ENCODE measurements at regions not wholly inside any gene's neighbourhood (a gene's known extent, or its start where the extent isn't known, plus 50 kb on each side); places are given as distances from the start of the nearest gene placed in this dataset.

DNA sequence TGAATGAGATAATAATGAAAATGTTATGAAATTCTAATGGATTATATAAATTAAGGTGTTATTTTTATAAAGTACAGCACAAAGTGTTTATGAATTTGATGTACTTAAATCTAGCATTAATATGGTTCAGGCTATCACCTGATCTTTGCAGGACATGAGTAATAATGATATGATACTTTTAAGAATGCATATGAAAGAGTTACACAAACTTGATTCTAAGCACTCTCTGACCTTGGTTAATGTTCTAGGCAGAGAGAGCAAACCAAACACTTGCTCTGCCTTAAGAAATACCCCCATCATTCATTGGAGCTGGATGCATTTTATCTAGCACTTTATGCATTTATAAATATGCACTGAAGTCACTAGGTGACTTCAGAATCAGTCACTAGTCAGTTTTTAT, 942.2 kb upstream of the CDH8 start:
- no peaks in the 10 kb centered on the region for H3K27me3 ChIP-seq (ENCODE audit: insufficient read depth, low read length)
- no peak overlapping the region for H2AFZ ChIP-seq (ENCODE audit: low read length, unreplicated experiment)
- H3K4me3 ChIP-seq (ENCODE audit: low read depth, low read length), result no peak overlapping the region
- H3K79me2 ChIP-seq (ENCODE audit: control insufficient read depth, insufficient read depth, low read length, unreplicated experiment), result no peaks in the 10 kb centered on the region
- no peak overlapping the region for H3K27ac ChIP-seq (ENCODE audit: low read depth, low read length)
- H3K36me3 ChIP-seq (ENCODE audit: insufficient read depth, low read length), result no peaks in the 10 kb centered on the region
- no peaks in the 10 kb centered on the region for H3K4me1 ChIP-seq (ENCODE audit: control insufficient read depth, insufficient read depth, low read length, unreplicated experiment)

DNA sequence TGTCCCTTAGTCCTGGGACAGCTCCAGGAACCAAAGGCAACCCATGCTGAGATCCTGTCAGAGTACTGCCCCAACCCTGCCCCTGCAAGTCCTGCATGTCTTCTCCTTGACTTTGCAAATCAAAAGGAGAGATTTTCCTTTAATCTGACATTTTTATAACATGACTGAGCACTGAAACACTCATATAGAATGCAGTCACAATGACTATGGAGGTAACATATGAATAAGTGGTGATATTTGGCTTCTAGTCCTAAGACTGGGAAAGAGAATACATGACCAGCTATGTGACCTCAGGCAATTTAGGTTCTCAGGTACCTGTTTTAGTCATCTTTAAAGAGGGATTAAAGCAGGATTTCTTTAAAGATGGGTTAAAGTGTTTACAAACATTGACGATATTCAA, 941.6 kb upstream of the CDH8 start:
- Histone ChIP-seq H2AFZ (ENCODE audit: low read length, unreplicated experiment) (no peak overlapping the region), H3K4me1 (ENCODE audit: control insufficient read depth, insufficient read depth, low read length, unreplicated experiment) (no peaks in the 10 kb centered on the region), H3K27me3 (ENCODE audit: insufficient read depth, low read length) (no peaks in the 10 kb centered on the region), H3K4me3 (ENCODE audit: low read depth, low read length) (no peak overlapping the region), H3K79me2 (ENCODE audit: control insufficient read depth, insufficient read depth, low read length, unreplicated experiment) (no peaks in the 10 kb centered on the region), H3K36me3 (ENCODE audit: insufficient read depth, low read length) (no peaks in the 10 kb centered on the region), H3K27ac (ENCODE audit: low read depth, low read length) (no peak overlapping the region)

DNA sequence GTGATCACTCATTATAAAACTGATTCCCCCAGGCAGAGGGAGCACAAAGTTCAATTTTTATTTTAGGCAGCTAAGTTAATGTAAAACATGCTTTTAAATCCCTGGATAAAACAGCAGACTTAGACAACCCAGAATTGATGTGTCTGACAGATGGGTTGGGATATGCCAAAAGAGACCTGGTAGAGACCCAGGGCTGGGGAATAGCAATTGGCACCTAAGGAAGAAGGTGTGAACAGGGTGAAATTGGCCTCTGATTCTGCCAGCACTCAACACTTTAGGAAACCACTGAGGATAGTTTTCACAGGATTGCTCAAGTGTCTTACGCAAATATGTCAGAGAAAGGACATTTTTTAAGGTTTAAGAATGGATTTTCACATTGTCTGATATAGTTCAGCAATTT, 938.2 kb upstream of the CDH8 start:
- no peak overlapping the region for H2AFZ ChIP-seq (ENCODE audit: low read length, unreplicated experiment)
- H3K27ac ChIP-seq (ENCODE audit: low read depth, low read length), result no peak overlapping the region
- no peaks in the 10 kb centered on the region for H3K36me3 ChIP-seq (ENCODE audit: insufficient read depth, low read length)
- H3K79me2 ChIP-seq (ENCODE audit: control insufficient read depth, insufficient read depth, low read length, unreplicated experiment), result no peaks in the 10 kb centered on the region
- no peaks in the 10 kb centered on the region for H3K4me1 ChIP-seq (ENCODE audit: control insufficient read depth, insufficient read depth, low read length, unreplicated experiment)
- no peak overlapping the region for H3K4me3 ChIP-seq (ENCODE audit: low read depth, low read length)
- no peaks in the 10 kb centered on the region for H3K27me3 ChIP-seq (ENCODE audit: insufficient read depth, low read length)

DNA sequence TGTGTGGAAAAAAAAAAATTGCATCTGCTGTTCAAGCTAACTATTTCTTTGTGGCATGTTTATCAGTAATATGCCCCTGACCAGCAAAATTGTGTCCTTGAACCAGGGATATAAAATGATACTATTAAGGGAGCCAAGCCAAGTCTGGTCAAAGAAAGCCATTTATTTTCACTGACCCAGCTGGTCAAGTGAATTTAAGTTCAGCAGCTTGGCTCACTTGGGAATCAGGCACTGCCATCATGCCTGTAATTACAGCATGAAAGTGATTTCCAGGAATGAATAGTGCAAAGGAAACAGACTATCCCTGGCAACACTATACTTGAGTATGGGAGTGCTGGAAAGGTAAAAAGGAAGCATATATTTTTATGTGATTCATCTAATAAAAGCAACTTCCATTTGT, 934.6 kb upstream of the CDH8 start:
- H3K79me2 ChIP-seq (ENCODE audit: control insufficient read depth, insufficient read depth, low read length, unreplicated experiment), result no peaks in the 10 kb centered on the region
- H3K4me1 ChIP-seq (ENCODE audit: control insufficient read depth, insufficient read depth, low read length, unreplicated experiment), result no peaks in the 10 kb centered on the region
- H3K27me3 ChIP-seq (ENCODE audit: insufficient read depth, low read length), result no peaks in the 10 kb centered on the region
- no peak overlapping the region for H2AFZ ChIP-seq (ENCODE audit: low read length, unreplicated experiment)
- H3K27ac ChIP-seq (ENCODE audit: low read depth, low read length), result no peak overlapping the region
- H3K4me3 ChIP-seq (ENCODE audit: low read depth, low read length), result no peak overlapping the region
- no peaks in the 10 kb centered on the region for H3K36me3 ChIP-seq (ENCODE audit: insufficient read depth, low read length)

DNA sequence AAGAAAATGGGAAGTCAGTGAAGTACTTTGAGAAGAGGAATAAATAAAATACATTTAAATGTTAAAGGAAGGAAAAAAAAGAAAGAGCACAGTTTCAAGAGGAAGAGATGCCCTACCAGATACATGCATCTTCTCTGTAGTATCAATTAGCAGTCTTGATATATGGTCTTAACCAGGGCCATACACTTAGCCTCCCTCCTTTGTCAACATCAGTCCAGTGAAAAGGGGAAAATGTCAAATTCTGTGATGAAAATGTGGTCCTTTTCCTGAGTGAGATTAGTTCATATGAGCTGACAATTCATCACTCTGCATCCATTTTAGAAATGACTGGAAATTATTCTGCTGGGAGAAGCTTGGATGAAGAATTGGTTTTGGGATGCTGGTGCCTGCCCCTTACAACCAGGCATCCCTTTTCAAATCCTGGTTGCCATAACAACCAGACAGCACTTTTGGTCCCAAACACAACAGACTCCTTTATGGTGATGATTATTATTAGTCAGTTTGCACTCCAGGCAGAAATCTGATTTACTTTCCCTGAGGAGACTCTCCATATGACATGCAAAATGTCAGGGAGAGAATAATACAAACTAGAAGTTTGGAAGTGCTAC, 933.6 kb upstream of the CDH8 start:
- Histone ChIP-seq H3K27me3 (ENCODE audit: insufficient read depth, low read length) (no peaks in the 10 kb centered on the region), H3K4me1 (ENCODE audit: control insufficient read depth, insufficient read depth, low read length, unreplicated experiment) (no peaks in the 10 kb centered on the region), H3K79me2 (ENCODE audit: control insufficient read depth, insufficient read depth, low read length, unreplicated experiment) (no peaks in the 10 kb centered on the region), H3K36me3 (ENCODE audit: insufficient read depth, low read length) (no peaks in the 10 kb centered on the region), H3K27ac (ENCODE audit: low read depth, low read length) (no peak overlapping the region), H3K4me3 (ENCODE audit: low read depth, low read length) (no peak overlapping the region), H2AFZ (ENCODE audit: low read length, unreplicated experiment) (no peak overlapping the region)

DNA sequence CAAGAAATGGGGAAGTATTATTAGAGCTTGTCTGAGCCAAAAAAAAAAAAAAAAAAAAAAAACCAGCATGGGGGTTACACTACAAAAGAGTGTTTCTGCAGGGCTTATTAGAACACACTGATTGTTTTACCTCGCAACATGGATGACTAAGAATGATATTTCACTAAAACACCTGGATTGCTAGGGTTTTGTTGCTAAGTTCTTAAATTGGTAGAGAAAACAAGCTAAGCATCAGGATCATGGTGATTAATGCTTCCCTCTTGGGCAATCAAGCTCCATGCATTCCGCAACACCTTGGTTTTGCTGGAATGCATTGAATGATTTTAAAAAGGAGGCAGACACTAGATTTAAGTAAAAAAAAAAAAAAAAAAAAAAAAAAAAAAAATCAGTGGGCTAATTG, 931.4 kb upstream of the CDH8 start:
- Histone ChIP-seq H3K79me2 (ENCODE audit: control insufficient read depth, insufficient read depth, low read length, unreplicated experiment) (no peaks in the 10 kb centered on the region), H3K4me1 (ENCODE audit: control insufficient read depth, insufficient read depth, low read length, unreplicated experiment) (no peaks in the 10 kb centered on the region), H3K27ac (ENCODE audit: low read depth, low read length) (no peak overlapping the region), H3K27me3 (ENCODE audit: insufficient read depth, low read length) (no peaks in the 10 kb centered on the region), H2AFZ (ENCODE audit: low read length, unreplicated experiment) (no peak overlapping the region), H3K4me3 (ENCODE audit: low read depth, low read length) (no peak overlapping the region), H3K36me3 (ENCODE audit: insufficient read depth, low read length) (no peaks in the 10 kb centered on the region)

DNA sequence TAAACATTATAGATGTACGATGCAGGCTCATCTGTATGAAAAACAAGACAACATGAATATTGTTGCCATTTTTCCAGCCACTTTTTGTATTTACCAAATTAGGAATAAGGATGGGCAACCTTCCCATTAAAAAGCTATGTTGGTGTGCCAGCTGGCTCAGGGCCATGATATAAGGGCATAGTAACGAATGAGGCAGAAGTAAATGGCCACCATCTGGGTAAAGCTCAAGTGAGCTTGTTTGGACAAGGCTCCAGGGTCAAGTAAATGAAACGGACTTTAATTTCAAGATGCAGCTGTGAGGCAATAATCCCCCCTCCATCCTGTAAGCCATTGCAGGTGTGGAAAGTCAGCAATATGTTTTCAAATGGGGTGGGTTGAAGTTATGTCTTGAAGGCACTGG, 930.9 kb upstream of the CDH8 start:
- no peaks in the 10 kb centered on the region for H3K27me3 ChIP-seq (ENCODE audit: insufficient read depth, low read length)
- H2AFZ ChIP-seq (ENCODE audit: low read length, unreplicated experiment), result no peak overlapping the region
- H3K79me2 ChIP-seq (ENCODE audit: control insufficient read depth, insufficient read depth, low read length, unreplicated experiment), result no peaks in the 10 kb centered on the region
- no peak overlapping the region for H3K4me3 ChIP-seq (ENCODE audit: low read depth, low read length)
- H3K4me1 ChIP-seq (ENCODE audit: control insufficient read depth, insufficient read depth, low read length, unreplicated experiment), result no peaks in the 10 kb centered on the region
- H3K27ac ChIP-seq (ENCODE audit: low read depth, low read length), result no peak overlapping the region
- no peaks in the 10 kb centered on the region for H3K36me3 ChIP-seq (ENCODE audit: insufficient read depth, low read length)

DNA sequence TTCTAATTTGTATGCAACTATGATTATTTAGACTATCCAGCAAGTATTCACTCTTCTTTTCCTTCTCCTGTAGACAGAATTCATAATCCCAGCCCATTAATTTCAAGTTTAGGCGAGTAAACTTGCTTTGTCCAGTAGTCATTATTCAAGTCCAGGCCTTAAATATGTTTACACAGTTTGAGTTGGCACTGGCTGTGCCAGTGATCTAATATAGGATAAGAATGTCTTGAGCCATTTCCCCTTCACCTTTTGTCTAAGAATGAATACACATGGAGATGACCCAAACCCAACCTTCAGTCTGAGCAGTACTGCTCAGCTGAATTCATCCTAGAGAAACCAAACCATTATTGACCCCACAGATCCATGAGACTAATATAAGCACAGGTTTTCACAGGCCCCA, 930.4 kb upstream of the CDH8 start:
- Histone ChIP-seq H3K27me3 (ENCODE audit: insufficient read depth, low read length) (no peaks in the 10 kb centered on the region), H3K4me3 (ENCODE audit: low read depth, low read length) (no peak overlapping the region), H2AFZ (ENCODE audit: low read length, unreplicated experiment) (no peak overlapping the region), H3K4me1 (ENCODE audit: control insufficient read depth, insufficient read depth, low read length, unreplicated experiment) (no peaks in the 10 kb centered on the region), H3K79me2 (ENCODE audit: control insufficient read depth, insufficient read depth, low read length, unreplicated experiment) (no peaks in the 10 kb centered on the region), H3K27ac (ENCODE audit: low read depth, low read length) (no peak overlapping the region), H3K36me3 (ENCODE audit: insufficient read depth, low read length) (no peaks in the 10 kb centered on the region)

DNA sequence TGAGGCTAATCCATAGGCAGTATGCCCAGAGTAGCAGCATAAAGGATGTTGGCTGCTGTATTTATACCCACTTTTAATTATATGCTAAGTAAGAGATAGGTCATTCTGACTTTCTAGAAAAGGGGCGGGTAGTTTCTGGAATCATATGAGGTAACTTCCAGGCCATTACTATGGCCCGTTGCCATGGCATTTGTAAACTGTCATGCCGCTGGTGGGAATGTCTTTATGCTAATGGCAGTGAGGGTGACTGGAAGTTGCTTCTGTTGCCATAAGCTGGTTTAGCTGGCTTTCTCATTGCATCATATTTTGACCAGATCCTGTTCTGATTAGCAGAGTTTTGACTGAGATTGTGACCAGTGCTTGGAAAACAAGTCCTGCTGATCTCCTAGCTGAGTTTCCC, 929.6 kb upstream of the CDH8 start:
- H2AFZ ChIP-seq (ENCODE audit: low read length, unreplicated experiment), result no peak overlapping the region
- H3K36me3 ChIP-seq (ENCODE audit: insufficient read depth, low read length), result no peaks in the 10 kb centered on the region
- H3K4me1 ChIP-seq (ENCODE audit: control insufficient read depth, insufficient read depth, low read length, unreplicated experiment), result no peaks in the 10 kb centered on the region
- no peak overlapping the region for H3K4me3 ChIP-seq (ENCODE audit: low read depth, low read length)
- H3K27me3 ChIP-seq (ENCODE audit: insufficient read depth, low read length), result no peaks in the 10 kb centered on the region
- no peaks in the 10 kb centered on the region for H3K79me2 ChIP-seq (ENCODE audit: control insufficient read depth, insufficient read depth, low read length, unreplicated experiment)
- no peak overlapping the region for H3K27ac ChIP-seq (ENCODE audit: low read depth, low read length)

DNA sequence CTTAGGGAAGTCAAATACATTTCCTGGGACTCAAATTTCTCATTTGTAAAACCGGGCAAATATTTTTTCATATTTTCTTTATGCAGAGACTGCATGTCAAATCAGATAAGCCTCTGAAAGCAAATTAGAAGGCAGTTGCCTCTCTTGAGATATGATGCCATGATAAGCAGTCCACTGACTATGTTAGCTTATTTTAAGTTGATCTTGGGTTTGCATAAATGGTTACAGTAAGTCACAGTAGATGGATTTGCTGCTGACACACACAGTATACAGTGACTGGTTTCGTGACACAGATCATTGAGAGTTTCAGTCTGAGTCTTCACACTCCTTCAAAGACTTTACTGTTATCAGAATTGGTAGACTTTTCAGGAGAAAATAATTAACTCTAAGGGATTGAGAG, 927.6 kb upstream of the CDH8 start:
- no peaks in the 10 kb centered on the region for H3K36me3 ChIP-seq (ENCODE audit: insufficient read depth, low read length)
- no peak overlapping the region for H3K4me3 ChIP-seq (ENCODE audit: low read depth, low read length)
- no peak overlapping the region for H2AFZ ChIP-seq (ENCODE audit: low read length, unreplicated experiment)
- H3K27me3 ChIP-seq (ENCODE audit: insufficient read depth, low read length), result no peaks in the 10 kb centered on the region
- H3K4me1 ChIP-seq (ENCODE audit: control insufficient read depth, insufficient read depth, low read length, unreplicated experiment), result no peaks in the 10 kb centered on the region
- H3K27ac ChIP-seq (ENCODE audit: low read depth, low read length), result no peak overlapping the region
- H3K79me2 ChIP-seq (ENCODE audit: control insufficient read depth, insufficient read depth, low read length, unreplicated experiment), result no peaks in the 10 kb centered on the region

DNA sequence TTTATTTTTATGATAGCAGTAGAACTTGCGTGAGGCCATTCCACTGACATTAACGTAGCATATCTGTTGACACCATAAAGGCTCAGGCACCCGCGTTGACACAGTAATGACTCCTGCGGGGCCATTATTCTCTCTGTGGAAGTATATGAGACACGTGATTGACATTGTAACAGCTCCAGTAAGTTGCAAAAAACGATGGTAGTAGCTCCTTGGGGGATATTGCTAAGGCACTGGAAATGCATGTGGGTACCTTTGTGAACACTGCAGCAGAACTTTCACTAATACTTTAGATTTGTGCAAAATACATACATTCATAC, 918.8 kb upstream of the CDH8 start:
- no peaks in the 10 kb centered on the region for H3K27me3 ChIP-seq (ENCODE audit: insufficient read depth, low read length)
- no peaks in the 10 kb centered on the region for H3K4me1 ChIP-seq (ENCODE audit: control insufficient read depth, insufficient read depth, low read length, unreplicated experiment)
- no peaks in the 10 kb centered on the region for H3K36me3 ChIP-seq (ENCODE audit: insufficient read depth, low read length)
- no peaks in the 10 kb centered on the region for H3K79me2 ChIP-seq (ENCODE audit: control insufficient read depth, insufficient read depth, low read length, unreplicated experiment)
- H3K27ac ChIP-seq (ENCODE audit: low read depth, low read length), result no peak overlapping the region
- no peak overlapping the region for H2AFZ ChIP-seq (ENCODE audit: low read length, unreplicated experiment)
- H3K4me3 ChIP-seq (ENCODE audit: low read depth, low read length), result no peak overlapping the region

Data from ACC112 (cell line).